ENCODE measurements at regions not wholly inside any gene's neighbourhood (a gene's known extent, or its start where the extent isn't known, plus 50 kb on each side); places are given as distances from the start of the nearest gene placed in this dataset.
A peak's percentile ranks its signal among the peaks of the same experiment; 100 is the strongest.

DNA sequence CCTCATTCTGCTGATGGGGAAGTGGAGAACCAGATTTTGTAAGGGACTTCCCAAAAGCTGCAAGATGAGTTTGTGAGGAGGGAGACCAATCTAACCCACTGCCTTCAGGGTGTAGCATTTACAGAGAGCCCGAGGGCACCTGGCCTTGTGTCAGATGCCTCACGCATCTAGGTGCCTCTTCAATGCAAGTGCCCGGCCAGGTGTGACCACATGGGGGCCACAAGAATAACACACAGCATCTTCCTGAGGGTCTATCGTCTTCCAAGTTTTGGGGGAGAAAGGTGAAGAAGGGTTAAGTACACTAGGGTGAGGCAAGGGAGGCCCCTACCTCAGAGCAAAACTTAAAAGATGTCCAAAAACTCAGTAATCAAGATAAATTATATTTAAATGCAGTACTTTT lies 401.7 kb upstream of the CDH5 start (continued):
- TF ChIP-seq HDAC6 (IDR thresholded peaks at IDR 0.05; ENCODE audit: low read depth, low read length): no peak
- TF ChIP-seq ZNF609 (CRISPR knock-in tag; IDR thresholded peaks at IDR 0.05; ENCODE audit: borderline replicate concordance): no peak
- TF ChIP-seq MAF1 (CRISPR knock-in tag; IDR thresholded peaks at IDR 0.05; ENCODE audit: borderline replicate concordance): no peak
- no peak for TF ChIP-seq HNRNPL (IDR thresholded peaks at IDR 0.05; ENCODE audit: low read depth, low read length)
- no peak for TF ChIP-seq HMGA1 (CRISPR knock-in tag; conservative IDR thresholded peaks at IDR 0.05)
- no peak for TF ChIP-seq ZNF7 (CRISPR knock-in tag; IDR thresholded peaks at IDR 0.05)

- no peak for DNase-seq (ENCODE audit: low spot score)
- CTCF ChIA-PET (ENCODE audit: low intra/inter-chr PET ratio, low total read pairs): no interaction called here
- H3K36me3 ChIP-seq (replicated peaks in 1 of 2; ENCODE audit: control insufficient read depth in 1 of 2, insufficient read depth in 2 of 2, low read length in 2 of 2): no peaks in the 10 kb centered on the region
- POLR2A ChIA-PET: no interaction called here
- in situ Hi-C loops (cut with HindIII; ENCODE audit: extremely low pct_ligation_motif_present, low pct_unique_long_range_greater_than_20kb): no loop called here
- no peaks in the 10 kb centered on the region for H4K20me1 ChIP-seq (ENCODE audit: insufficient read depth, low read length)
- H3K4me3 ChIP-seq (replicated peaks in 1 of 3; ENCODE audit: insufficient read depth in 1 of 3, low read depth in 2 of 3, low read length in 3 of 3): no peak overlapping the region
- H3K27me3 ChIP-seq (ENCODE audit: control insufficient read depth in 1 of 2, insufficient read depth in 2 of 2, low read length in 2 of 2): no peaks in the 10 kb centered on the region
- H3K27ac ChIP-seq (ENCODE audit: extremely low read length, insufficient read depth, low read length): no peak overlapping the region
- no peak overlapping the region for H3K4me2 ChIP-seq (ENCODE audit: low read depth, low read length)
- no peak for FAIRE-seq
- TF ChIP-seq HNRNPK (IDR thresholded peaks at IDR 0.05; ENCODE audit: low read depth, low read length, poor library complexity, severe bottlenecking) (peak; percentile 76), MBD4 (IDR thresholded peaks at IDR 0.05; ENCODE audit: borderline replicate concordance, low read length) (no peak), BATF2 (CRISPR knock-in tag; IDR thresholded peaks at IDR 0.05) (no peak), PCBP1 (IDR thresholded peaks at IDR 0.05; ENCODE audit: borderline replicate concordance, low read depth, low read length) (0 out of 2 replicates have a peak, but pooled peaks have one; percentile 60)
- no peaks in the 10 kb centered on the region for H3K9me3 ChIP-seq (ENCODE audit: low read length)
- no peak overlapping the region for H2AFZ ChIP-seq (ENCODE audit: low read length)
- intact Hi-C loops (cut with micrococcal nuclease; ENCODE audit: unreplicated experiment): no loop called here
- no peaks in the 10 kb centered on the region for H3K79me2 ChIP-seq (ENCODE audit: insufficient read depth, low read length)
- ATAC-seq: no peak
- WGBS (ENCODE audit: low lambda C conversion rate): 23% methylated on average over 4 of the region's 4 CpGs
- no TSS peak for BruUV-seq (replicated peaks)
- H3K9ac ChIP-seq (ENCODE audit: insufficient read depth, low read depth, low read length): no peak overlapping the region
- H3K4me1 ChIP-seq (ENCODE audit: insufficient read depth, low read length): no peaks in the 10 kb centered on the region
These were observed 404.9 kb upstream of the CDH5 start for GRCh38 chr16:65961476-65962143.
